Skin epidermis (tissue), 12 donors: ENCODE measurements at regions not wholly inside any gene's neighbourhood (a gene's known extent, or its start where the extent isn't known, plus 50 kb on each side); places are given as distances from the start of the nearest gene placed in this dataset.

Source experiments
- H3K27ac ChIP-seq, 21 experiments: fragments of 200-600 bp; sonication (generic) in 11 of 21; one replicate each; pipeline ENCODE4 v1.5.0; 2020; ENCODE audit warnings: mild to moderate bottlenecking in 3 of 21, inconsistent platforms in 2 of 21, moderate library complexity in 2 of 21
- H3K4me3 ChIP-seq, 7 experiments: fragments of 200-600 bp; sonication (generic) in 2 of 7; one replicate each; pipeline ENCODE4 v1.5.0; 2020; ENCODE audit warnings: inconsistent platforms in 2 of 7, mild to moderate bottlenecking in 2 of 7, moderate library complexity in 1 of 7

DNA sequence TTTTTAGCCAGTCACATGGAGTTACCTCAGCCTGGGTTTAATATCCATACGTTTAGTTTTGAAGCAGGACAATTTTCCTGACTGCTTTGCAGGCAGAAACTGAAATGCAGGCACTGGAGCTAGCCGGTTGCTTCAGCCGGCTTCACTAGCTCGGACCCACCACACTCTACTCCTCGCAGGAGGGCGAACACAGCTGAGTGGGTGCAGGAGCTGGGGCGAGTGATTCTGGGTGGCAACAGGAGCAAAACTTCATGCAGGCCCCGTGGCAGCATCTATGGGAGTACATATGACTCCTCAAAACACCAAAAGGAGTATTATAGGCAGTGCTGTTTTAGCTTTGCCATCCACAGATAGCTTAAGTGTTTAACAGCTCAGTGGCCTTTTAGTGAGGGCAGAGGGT lies 1211.8 kb upstream of the NUDT12 start:
- no peak overlapping the region for H3K27ac ChIP-seq
- H3K4me3 ChIP-seq, result no peak overlapping the region

DNA sequence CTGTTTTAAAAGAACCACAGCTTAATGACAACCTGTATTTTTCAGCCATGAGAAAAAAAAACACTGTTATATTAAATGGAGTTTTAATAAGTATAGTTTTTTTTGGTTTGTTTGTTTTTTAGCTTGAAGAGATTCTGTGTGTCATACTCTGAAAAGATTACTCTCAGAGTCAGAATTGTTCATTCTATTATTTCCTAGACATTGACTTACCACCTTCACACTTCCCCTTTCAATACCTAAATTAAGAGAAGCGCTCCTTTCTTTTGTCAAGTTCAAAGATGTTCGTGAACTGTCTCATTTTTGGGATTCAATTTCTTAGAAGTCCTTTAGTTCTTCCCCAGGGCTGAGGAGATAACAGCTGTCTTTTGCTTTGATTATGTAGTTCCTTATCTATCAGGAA lies 1201.6 kb upstream of the NUDT12 start:
- Histone ChIP-seq H3K27ac (no peak overlapping the region), H3K4me3 (no peak overlapping the region)

- H3K27ac ChIP-seq, result no peak overlapping the region
- no peak overlapping the region for H3K4me3 ChIP-seq
Measured at GRCh38 chr5:104763216-104763615, 1200.6 kb upstream of the NUDT12 start.

DNA sequence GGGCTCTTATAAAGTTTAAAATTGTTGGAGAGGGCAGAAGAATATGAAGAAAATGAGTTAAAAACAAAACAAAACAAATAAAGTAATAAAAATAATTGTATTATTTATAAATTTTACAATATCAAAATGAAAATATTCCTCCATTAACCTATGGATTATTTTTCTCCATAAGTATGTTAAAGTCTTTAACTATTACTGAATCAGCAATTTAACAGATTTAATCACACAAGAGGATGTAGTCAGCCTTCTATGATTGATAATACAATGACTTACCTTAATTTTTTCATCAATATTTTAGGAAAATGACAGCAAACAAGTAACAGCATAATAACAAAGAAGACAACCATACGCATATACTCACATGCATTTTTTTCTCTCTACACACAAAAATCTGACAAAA lies 1195.3 kb upstream of the NUDT12 start:
- Histone ChIP-seq H3K4me3 (no peak overlapping the region), H3K27ac (no peak overlapping the region)

DNA sequence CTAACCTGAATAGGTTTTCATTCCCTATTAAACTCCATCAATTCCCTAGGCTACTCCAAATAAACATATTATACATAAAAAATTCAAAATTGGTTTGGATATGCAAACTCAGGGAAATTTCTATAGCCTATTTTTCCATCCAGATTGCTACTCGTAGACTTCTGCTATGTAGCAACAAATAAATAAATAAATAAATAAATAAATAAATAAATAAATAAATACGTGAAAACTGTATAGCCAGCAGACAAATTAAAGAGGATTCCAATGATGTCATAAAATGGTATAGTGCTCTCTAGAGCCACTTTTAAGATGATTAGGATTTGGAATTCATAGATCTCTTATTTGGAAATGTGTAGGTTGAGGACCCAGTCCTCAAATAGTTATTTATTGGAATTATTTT lies 1193.2 kb upstream of the NUDT12 start:
- Histone ChIP-seq H3K27ac (no peak overlapping the region), H3K4me3 (no peak overlapping the region)

DNA sequence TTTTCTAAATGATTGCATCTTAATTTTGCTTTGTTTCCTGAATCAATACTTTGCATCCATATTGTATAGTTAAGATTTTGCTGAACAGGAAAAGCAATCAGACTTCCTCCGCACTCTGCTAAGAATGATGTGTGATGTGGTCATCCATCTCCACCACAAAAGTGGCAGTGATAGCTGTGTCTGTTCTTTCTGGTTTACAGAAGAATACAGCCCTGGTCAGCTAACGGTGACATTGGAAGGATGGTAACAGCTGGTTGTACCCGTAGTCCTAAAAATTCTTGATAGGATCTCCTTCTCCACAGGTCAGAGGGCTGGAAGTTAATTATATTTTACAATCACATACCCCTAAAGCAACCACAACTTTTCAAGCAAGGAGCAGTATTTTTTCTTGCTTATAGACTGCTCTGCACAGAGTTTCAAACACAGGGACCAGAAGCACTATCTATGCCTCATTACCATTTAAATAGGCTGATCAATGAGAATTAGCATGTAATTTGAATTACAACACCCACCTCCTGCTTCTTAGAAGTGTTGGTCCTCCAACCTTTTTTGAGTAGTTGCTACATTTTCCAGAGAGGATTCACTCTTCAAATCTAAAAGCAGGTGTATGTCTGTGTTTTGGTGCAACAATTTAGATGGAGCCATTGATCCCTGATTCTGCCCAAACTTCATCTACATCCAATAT lies 1191.9 kb upstream of the NUDT12 start:
- H3K4me3 ChIP-seq, result no peak overlapping the region
- H3K27ac ChIP-seq, result no peak overlapping the region

DNA sequence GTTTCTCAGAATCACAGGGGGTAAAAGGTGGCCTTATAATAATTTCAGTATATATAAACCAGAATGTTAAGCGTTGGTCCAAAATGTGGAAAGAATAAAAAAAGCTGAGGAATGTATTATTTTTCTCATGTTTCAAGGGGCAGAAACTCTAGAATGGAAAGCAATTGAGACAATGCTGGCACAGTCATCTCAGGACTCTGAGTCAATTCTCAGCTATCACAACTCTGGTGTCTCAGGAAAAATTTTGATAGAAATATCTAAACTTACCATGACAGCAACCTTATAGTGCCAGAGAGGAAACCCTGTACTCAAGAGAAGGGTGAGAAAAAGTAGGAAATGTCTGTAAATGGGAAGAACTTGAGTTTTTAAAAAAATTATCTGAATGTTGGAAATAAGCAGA lies 1189.4 kb upstream of the NUDT12 start:
- H3K4me3 ChIP-seq, result no peak overlapping the region
- no peak overlapping the region for H3K27ac ChIP-seq

DNA sequence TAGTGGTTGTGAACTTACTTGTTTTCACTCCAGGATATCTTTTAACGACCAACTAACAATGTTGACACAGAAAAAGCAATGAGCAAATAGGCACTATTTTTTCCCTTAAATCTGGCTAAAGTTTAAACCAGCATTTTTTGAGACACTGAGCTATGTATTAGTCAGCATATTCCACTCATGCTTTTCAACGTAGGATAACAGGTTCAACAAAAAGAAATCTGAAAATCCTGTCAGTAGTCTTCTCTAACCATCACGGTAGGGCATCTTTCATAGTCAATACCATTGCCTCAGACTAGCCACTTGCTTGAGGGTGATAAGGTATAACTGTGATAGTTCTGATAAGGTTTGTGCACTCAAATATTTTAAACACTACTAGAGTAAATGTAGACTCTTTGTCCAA lies 1177.3 kb upstream of the NUDT12 start:
- H3K27ac ChIP-seq, result no peak overlapping the region
- no peak overlapping the region for H3K4me3 ChIP-seq

- Histone ChIP-seq H3K27ac (no peak overlapping the region), H3K4me3 (no peak overlapping the region)
Measured at GRCh38 chr5:104739503-104739902, 1176.9 kb upstream of the NUDT12 start.

- H3K27ac ChIP-seq, result no peak overlapping the region
- H3K4me3 ChIP-seq, result no peak overlapping the region
Measured at GRCh38 chr5:104736073-104736472, 1173.5 kb upstream of the NUDT12 start.

GRCh38 chr5:104734046-104734445 lies 1171.5 kb upstream of the NUDT12 start:
- Histone ChIP-seq H3K4me3 (no peak overlapping the region), H3K27ac (no peak overlapping the region)

DNA sequence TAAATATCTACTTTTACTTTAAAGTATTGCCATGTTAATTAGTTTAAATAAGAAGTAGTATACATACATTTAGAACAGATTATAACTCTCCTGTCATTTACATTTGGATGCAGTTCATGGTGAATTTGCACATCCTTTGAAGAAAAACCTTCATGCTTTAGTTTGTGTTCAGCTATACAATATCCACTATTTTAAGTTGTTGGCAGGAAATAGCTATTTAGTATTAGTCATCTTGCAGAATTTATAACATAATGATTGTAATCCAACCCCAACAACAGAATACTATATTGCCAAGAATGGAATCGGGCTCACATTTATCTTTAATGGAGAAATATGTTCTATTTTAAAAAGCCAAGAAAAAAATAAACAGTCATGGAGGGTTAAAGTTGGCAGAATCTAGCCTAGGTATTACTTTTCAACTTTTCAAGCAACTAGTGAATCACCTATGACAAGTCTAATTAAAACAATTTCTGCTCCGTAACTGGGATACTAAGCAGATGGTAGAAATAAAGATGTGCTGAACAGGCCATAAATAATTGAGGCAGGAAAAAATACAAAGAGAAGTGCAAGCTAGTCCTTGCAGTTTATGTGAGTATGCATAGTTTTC lies 1170.6 kb upstream of the NUDT12 start:
- H3K27ac ChIP-seq, result no peak overlapping the region
- H3K4me3 ChIP-seq, result no peak overlapping the region

DNA sequence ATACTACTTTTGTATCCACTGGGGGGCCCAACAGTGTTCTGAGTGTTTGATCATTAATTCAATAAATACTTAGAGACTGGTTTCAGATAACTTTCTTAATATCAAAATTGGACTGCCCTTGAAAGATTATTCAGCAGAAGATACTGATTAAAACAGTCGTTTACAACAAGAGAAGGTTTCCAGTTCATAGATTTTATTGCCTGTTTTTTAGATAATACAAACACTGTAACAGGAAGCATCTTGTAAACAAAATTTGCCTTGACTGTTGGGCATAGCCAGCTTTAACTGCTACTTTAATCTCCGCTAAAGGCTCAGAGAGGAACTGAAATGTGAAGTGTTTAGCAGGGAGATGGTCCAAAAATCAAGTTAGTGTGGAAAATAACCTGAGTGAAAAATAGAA lies 1168.7 kb upstream of the NUDT12 start:
- Histone ChIP-seq H3K27ac (no peak overlapping the region), H3K4me3 (no peak overlapping the region)

- no peak overlapping the region for H3K27ac ChIP-seq
Measured at GRCh38 chr5:104708027-104708426, 1145.4 kb upstream of the NUDT12 start.

GRCh38 chr5:104706600-104706999 lies 1144.0 kb upstream of the NUDT12 start:
- Histone ChIP-seq H3K27ac (no peak overlapping the region), H3K4me3 (no peak overlapping the region)

More at GRCh38 chr5:104708027-104708426, 1145.4 kb upstream of the NUDT12 start:
- no peak overlapping the region for H3K4me3 ChIP-seq

GRCh38 chr5:104702212-104702611 lies 1139.6 kb upstream of the NUDT12 start:
- Histone ChIP-seq H3K27ac (no peak overlapping the region), H3K4me3 (no peak overlapping the region)

GRCh38 chr5:104699438-104699837 lies 1136.8 kb upstream of the NUDT12 start:
- Histone ChIP-seq H3K4me3 (no peak overlapping the region), H3K27ac (no peak overlapping the region)

GRCh38 chr5:104661256-104661655 lies 1098.7 kb upstream of the NUDT12 start:
- no peak overlapping the region for H3K27ac ChIP-seq
- no peak overlapping the region for H3K4me3 ChIP-seq

DNA sequence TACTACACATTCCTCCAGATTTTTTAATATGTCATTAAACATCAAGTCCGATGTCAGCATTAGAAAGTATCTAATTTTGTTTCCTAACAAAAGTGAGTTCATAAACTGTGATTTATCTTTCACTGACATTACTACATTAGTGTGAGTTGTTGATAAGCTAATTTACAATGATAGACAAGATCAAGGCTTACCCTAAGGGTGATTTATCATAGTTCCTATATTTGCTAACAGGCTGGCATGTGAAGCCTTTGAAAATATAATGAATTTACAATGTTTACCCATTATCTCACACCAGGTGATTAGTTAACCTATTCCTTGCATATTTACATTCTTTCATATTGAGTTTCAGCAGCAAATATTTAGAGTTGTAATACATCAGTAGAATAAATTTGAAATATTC lies 1096.9 kb upstream of the NUDT12 start:
- H3K27ac ChIP-seq, result no peak overlapping the region
- no peak overlapping the region for H3K4me3 ChIP-seq

GRCh38 chr5:104652271-104652861 lies 1089.8 kb upstream of the NUDT12 start:
- Histone ChIP-seq H3K27ac (no peak overlapping the region), H3K4me3 (no peak overlapping the region)

GRCh38 chr5:104650313-104651055 lies 1087.9 kb upstream of the NUDT12 start:
- Histone ChIP-seq H3K4me3 (no peak overlapping the region), H3K27ac (no peak overlapping the region)
